ENCODE measurements at regions not wholly inside any gene's neighbourhood (a gene's known extent, or its start where the extent isn't known, plus 50 kb on each side); places are given as distances from the start of the nearest gene placed in this dataset.
"Not testable (repeated sequence)": the region's sequence is repeated elsewhere in the genome, so short reads cannot be mapped to it uniquely, and the experiment has no call there.

DNA sequence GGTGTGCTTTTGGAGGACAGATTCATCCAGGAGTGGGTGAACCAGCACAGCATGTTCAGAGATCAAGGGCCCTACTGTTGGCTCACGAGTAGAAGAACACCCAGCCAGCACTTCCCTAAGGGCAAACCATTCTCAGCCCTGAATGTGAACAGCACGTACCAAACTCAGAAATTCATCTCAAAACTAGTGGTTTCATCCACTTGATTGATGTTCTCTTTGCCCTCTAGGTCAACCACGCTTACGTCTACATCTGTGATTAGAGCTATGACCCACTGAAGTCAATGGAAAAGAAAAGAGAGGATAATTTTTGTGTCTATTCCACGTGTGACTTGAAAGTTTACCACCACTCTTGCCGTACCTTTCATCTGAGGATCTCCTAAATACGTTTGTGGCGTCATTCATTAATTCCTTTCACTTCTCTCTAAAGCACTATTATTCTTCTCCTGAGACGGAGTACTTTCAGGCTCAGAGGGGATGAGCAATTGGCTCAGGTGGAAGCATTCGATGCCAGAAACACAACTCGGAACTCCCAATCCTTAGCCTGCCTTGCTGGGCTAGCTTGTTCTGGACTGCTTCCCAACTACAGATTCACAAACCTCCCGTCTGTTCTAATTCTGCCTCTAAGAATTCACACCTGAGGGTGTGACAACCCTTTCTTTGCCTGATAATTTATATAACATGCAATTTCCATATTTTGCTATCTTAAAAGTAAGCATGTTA lies 57.3 kb upstream of the HIVEP3 start:
- Histone ChIP-seq H3K4me3 (no peak overlapping the region), H3K27me3 (no peaks in the 10 kb centered on the region), H3K27ac (no peak overlapping the region), H3K9me3 (no peaks in the 10 kb centered on the region), H3K4me1 (no peaks in the 10 kb centered on the region), H3K36me3 (no peaks in the 10 kb centered on the region)
- no peak for TF ChIP-seq CTCF (IDR thresholded peaks at IDR 0.05)
- no peak for DNase-seq (ENCODE audit: low spot score)

DNA sequence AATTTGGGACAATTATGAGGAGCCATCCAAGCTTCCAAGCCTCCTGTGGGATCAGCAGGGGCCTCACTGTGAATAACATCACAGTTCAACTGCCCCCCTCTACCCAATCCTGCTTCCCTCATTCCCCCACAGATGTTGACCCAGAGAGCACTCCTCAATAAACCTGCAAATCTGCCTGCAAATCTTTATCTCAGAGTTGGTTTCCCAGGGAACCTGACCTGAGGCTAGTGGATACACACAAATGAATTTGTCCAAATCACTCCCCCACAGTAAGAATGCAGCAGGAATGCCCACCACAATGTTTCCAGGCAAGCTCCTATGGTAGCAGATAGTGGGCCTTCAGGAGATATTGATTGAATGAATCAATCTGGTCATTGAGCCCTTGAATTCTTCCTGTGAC lies 56.4 kb upstream of the HIVEP3 start:
- Histone ChIP-seq H3K36me3 (no peaks in the 10 kb centered on the region), H3K27ac (no peak overlapping the region), H3K9me3 (no peaks in the 10 kb centered on the region), H3K4me1 (no peaks in the 10 kb centered on the region), H3K27me3 (no peaks in the 10 kb centered on the region), H3K4me3 (no peak overlapping the region)
- DNase-seq (ENCODE audit: low spot score) = no peak
- no peak for TF ChIP-seq CTCF (IDR thresholded peaks at IDR 0.05)

DNA sequence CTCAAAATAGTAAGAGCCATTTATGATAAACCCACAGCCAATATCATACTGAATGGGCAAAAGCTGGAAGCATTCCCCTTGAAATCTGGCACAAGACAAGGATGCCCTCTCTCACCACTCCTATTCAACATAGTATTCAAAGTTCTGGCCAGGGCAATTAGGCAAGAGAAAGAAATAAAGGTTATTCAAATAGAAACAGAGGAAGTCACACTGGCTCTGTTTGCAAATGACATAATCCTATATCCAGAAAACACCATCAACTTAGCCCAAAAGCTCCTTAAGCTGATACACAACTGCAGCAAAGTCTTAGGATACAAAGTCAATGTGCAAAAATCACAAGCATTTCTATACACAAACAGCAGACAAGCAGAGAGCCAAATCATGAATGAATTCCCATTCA lies 49.8 kb upstream of the HIVEP3 start:
- not testable (repeated sequence) for H3K27me3 ChIP-seq; DNase-seq (ENCODE audit: low spot score); H3K9me3 ChIP-seq; H3K4me3 ChIP-seq; H3K4me1 ChIP-seq; H3K36me3 ChIP-seq; H3K27ac ChIP-seq

Measured in right atrium auricular region (tissue), 2 donors.